ENCODE measurements at regions not wholly inside any gene's neighbourhood (a gene's known extent, or its start where the extent isn't known, plus 50 kb on each side); places are given as distances from the start of the nearest gene placed in this dataset.

- no peak for TF ChIP-seq CREB5 (CRISPR knock-in tag; IDR thresholded peaks at IDR 0.05; ENCODE audit: low read depth)
- TF ChIP-seq BACH2 (CRISPR knock-in tag; IDR thresholded peaks at IDR 0.05; ENCODE audit: borderline replicate concordance), result no peak
- no peak for TF ChIP-seq ISL1 (CRISPR knock-in tag; IDR thresholded peaks at IDR 0.05)
- no peak for TF ChIP-seq RARB (CRISPR knock-in tag; IDR thresholded peaks at IDR 0.05)
- no peak for TF ChIP-seq PATZ1 (CRISPR knock-in tag; IDR thresholded peaks at IDR 0.05; ENCODE audit: borderline replicate concordance)
- no peak for TF ChIP-seq TCF4 (CRISPR knock-in tag; IDR thresholded peaks at IDR 0.05; ENCODE audit: borderline replicate concordance)
- no peak for TF ChIP-seq TSHZ2 (CRISPR knock-in tag; IDR thresholded peaks at IDR 0.05)
- TF ChIP-seq PPARA (CRISPR knock-in tag; IDR thresholded peaks at IDR 0.05; ENCODE audit: borderline replicate concordance), result no peak
- no peak for TF ChIP-seq ZFP30 (CRISPR knock-in tag; IDR thresholded peaks at IDR 0.05)
- TF ChIP-seq ZNF70 (CRISPR knock-in tag; IDR thresholded peaks at IDR 0.05), result no peak
Measured at GRCh38 chr10:9545073-9545472, 1472.6 kb upstream of the CELF2 start.
